Effector memory CD4-positive, alpha-beta T cell (primary cell): ENCODE measurements at regions not wholly inside any gene's neighbourhood (a gene's known extent, or its start where the extent isn't known, plus 50 kb on each side); places are given as distances from the start of the nearest gene placed in this dataset.

ENCODE experiments used
- DNase-seq, 3 donors: peaks; one replicate each; pipeline ENCODE4 v3.0.0-alpha.2; 2020
- H3K27ac ChIP-seq: 2 replicates; pipeline ENCODE4 v1.7.0; 2013; ENCODE audit warnings: mild to moderate bottlenecking, low read length, moderate library complexity; ENCODE audit not compliant: insufficient read depth, poor library complexity, severe bottlenecking
- H3K27me3 ChIP-seq: replicated peaks from 2 replicates; pipeline ENCODE4 v1.7.0; 2013; ENCODE audit warnings: mild to moderate bottlenecking, low read length; ENCODE audit not compliant: insufficient read depth, control insufficient read depth, poor library complexity, severe bottlenecking
- H3K36me3 ChIP-seq: 2 replicates; pipeline ENCODE4 v1.7.0; 2013; ENCODE audit warnings: mild to moderate bottlenecking, low read length, moderate library complexity; ENCODE audit not compliant: control insufficient read depth, insufficient read depth
- H3K4me1 ChIP-seq: 2 replicates; pipeline ENCODE4 v1.7.0; 2013; ENCODE audit warnings: low read length, mild to moderate bottlenecking; ENCODE audit not compliant: control insufficient read depth, insufficient read depth, poor library complexity, severe bottlenecking
- H3K4me3 ChIP-seq: 2 replicates; pipeline ENCODE4 v1.7.0; 2013; ENCODE audit warnings: low read length, low read depth, mild to moderate bottlenecking; ENCODE audit not compliant: insufficient read depth, poor library complexity, severe bottlenecking
- H3K9me3 ChIP-seq: 2 replicates; pipeline ENCODE4 v1.7.0; 2013; ENCODE audit warnings: mild to moderate bottlenecking, low read length, moderate library complexity; ENCODE audit not compliant: control insufficient read depth

DNA sequence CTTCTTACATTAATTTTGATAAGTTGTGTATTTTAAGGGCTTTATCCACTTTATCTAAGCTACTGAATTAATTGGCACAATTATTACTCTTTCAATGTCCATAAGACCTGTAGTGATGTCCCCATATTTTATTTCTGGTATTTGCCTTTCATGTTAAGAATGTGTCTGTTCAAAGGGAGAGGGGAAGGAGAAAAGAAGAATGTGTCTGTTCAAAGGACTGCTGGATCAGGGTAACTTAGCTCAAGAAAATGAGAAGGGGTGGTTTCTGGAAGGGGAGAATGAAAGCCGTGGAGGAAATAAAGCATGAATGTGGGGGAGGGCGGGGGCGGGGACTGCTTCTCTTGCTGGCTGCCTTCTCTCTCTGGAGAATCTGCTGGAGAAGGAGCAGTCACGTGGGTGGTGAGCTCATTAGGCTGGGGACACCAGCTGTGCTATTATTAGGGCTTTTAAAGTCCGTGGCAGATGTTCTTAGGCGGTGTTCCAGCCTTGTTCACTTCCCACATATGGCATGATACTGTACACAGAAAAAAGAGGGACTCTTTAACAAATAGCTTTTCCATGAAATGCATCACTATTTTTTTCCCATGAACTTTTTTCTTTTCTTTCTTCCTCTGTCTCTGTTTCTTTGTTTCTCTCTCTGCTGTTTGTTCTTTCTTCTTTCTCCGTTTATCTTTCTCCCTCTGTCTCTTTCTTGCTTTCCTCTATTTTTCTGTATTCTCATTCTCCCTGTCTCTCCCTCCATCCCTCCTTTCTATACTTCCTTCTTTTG lies 63.7 kb upstream of the ULK4 start:
- H3K27ac ChIP-seq: no peak overlapping the region
- peaks cover 3% of the 10 kb centered on the region for H3K4me1 ChIP-seq
- DNase-seq: no peak
- H3K27me3 ChIP-seq: no peaks in the 10 kb centered on the region
- no peak overlapping the region for H3K4me3 ChIP-seq
- no peaks in the 10 kb centered on the region for H3K9me3 ChIP-seq
- no peaks in the 10 kb centered on the region for H3K36me3 ChIP-seq

DNA sequence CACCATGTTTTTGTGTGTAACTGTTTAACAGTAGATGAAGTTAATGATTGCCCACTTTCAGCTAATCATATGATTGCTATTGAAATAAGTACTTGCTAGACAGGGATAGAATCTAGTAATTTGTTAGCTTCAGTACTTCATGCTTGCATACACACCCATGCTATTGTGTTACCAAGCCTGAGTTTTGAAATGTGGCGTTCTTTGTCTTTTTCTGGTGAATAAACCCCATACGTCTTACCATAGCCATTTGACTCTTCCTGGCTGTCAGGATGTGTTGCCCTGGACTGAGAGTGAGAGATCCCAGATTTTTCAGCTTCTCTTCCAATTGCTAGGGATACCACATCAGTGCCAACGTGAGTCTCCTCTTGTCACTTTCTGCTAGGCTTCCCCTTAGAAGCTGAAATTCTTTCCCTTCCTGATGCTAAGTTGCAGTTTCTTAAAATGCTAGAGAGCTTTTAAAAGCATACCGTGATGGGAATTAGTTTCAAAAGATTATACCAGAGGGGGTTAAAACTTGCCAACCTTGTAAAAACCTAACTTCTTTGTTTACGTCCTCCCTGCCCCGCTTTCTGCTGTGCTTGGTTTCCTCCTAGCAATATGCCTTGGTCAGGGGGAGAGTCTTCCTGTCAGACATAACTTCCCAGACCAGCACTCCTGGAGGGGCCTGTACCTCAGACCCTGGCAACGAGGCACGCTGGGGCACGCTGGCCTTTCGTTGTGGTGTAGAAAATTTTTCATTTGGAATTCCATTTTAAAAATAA lies 62.9 kb upstream of the ULK4 start:
- no peaks in the 10 kb centered on the region for H3K36me3 ChIP-seq
- no peak overlapping the region for H3K27ac ChIP-seq
- H3K27me3 ChIP-seq: no peaks in the 10 kb centered on the region
- peaks cover 3% of the 10 kb centered on the region for H3K4me1 ChIP-seq
- H3K4me3 ChIP-seq: no peak overlapping the region
- DNase-seq: no peak
- H3K9me3 ChIP-seq: no peaks in the 10 kb centered on the region

DNA sequence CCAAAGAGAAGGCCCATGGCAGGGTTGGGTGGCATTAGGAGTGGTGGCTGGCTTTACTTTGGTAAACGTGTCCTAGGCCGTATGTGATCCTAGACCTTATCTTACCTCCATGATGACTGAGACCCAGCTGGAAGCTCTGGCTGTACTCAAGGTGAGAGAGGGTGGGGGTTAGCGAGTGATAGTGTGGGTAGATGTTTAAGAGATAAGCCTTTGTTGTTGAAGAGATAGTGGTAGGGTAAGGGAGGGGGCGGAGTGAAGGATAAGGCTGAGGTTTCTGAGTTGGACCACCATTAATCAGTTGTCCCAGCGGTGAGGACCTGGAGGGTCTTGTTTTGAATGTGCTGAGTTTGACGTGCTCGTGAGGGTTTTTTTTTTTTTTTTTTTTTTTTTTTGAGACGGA lies 61.5 kb upstream of the ULK4 start:
- no peaks in the 10 kb centered on the region for H3K27me3 ChIP-seq
- no peak for DNase-seq
- H3K9me3 ChIP-seq: no peaks in the 10 kb centered on the region
- H3K36me3 ChIP-seq: no peaks in the 10 kb centered on the region
- H3K4me3 ChIP-seq: no peak overlapping the region
- peaks cover 3% of the 10 kb centered on the region for H3K4me1 ChIP-seq
- no peak overlapping the region for H3K27ac ChIP-seq

DNA sequence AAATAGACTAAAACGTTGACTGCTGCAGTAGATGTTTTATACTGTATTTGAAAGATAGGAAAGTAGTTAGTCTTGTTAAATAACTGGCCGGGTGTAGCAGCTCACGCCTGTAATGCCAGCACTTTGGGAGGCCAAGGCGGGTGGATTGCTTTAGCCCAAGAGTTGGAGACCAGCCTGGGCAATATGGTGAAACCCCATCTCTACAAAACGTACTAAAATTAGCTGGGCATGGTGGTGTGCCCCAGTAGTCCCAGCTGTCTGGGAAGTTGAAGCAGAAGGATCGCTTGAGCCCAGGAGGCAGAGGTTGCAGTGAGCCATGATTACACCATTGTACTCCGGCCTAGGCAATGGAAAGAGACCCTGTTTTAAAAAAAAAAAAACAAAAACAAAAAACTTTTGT lies 60.5 kb upstream of the ULK4 start:
- no peaks in the 10 kb centered on the region for H3K9me3 ChIP-seq
- no peak overlapping the region for H3K27ac ChIP-seq
- no peaks in the 10 kb centered on the region for H3K27me3 ChIP-seq
- peaks cover 3% of the 10 kb centered on the region for H3K4me1 ChIP-seq
- no peak for DNase-seq
- H3K4me3 ChIP-seq: no peak overlapping the region
- no peaks in the 10 kb centered on the region for H3K36me3 ChIP-seq

DNA sequence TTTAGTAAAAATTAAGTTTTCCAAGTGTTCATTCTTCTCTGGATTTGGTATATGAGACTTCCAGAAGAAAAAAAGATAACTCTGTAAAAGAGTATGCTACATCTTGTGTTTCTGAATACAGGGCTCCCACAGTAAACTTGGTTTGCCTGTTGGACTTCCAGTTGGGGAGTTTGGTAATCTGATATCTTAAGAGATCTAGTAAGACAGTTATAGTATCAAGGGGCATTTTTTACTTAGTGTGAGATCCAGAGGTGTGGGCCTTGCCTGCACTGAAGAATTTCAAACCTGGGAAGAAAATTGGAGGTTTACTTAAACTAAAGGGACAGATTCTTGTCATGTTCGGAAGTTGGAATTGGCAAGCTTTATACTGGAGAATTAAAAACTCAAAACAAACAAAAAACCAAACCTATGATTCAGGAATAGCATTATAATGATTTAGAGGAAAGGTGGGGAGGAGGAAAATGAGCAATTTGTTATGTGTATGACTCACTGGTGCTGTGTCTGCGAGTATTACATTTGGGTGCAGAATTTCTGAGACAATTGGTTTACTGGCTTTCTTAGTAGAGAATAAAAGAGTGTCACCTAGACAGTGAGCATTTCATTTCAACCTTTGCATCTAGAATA lies 58.9 kb upstream of the ULK4 start:
- Histone ChIP-seq H3K4me1 (peaks cover 3% of the 10 kb centered on the region), H3K9me3 (no peaks in the 10 kb centered on the region), H3K36me3 (no peaks in the 10 kb centered on the region), H3K4me3 (no peak overlapping the region), H3K27ac (no peak overlapping the region), H3K27me3 (no peaks in the 10 kb centered on the region)
- DNase-seq: no peak

DNA sequence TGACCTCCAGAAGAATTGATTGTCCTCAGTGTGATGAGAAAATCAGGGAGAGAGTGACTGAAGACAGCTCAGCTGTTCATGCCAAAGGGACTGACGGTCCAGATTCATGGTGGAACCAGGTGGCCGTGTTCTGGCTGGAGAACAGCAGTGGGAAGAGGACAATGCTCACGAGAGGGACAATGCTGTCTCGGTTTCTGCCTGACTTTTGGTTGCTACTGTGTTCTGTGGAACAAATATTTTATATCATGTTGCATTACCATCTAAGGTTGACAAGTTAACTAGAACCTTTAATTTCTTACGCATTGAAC lies 58.0 kb upstream of the ULK4 start:
- no peak for DNase-seq
- Histone ChIP-seq H3K4me3 (no peak overlapping the region), H3K4me1 (peaks cover 10% of the 10 kb centered on the region), H3K27me3 (no peaks in the 10 kb centered on the region), H3K27ac (no peak overlapping the region), H3K9me3 (no peaks in the 10 kb centered on the region), H3K36me3 (no peaks in the 10 kb centered on the region)

DNA sequence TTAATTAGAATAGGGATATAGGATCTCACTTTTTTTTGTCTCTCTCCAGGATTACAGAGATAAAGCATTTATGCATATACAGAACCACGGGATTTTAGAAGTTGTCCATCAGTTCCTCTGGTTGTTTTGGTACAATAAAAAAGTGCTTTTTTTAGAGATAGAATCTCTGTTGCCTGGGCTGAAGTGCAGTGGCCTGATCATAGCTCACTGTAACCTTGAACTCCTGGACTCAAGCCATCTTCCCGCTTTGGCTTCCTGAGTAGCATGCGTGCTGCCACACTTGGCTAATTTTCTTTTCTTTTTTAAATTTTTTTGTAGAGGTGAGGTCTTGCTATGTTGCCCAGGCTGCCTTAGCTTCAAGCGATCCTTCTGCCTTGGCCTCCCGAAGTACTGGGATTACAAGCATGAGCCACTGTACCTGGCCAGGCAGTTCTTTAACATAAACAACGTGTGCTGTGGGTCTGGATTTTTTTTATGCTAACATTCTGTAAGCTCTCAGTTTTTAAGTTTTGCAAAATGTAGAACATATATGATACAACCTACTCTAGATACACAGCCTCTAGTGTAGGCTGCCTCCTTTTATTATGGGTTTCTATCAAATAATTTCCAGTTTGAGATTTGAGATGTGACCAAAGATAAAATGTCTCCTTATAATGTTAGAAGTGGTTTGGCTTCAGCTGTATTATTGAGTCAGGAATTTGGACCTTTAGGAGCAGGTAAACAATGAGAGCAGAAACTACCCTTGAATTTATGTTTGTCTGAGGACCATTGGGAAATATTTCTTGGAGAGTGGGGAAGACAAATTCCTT lies 57.4 kb upstream of the ULK4 start:
- no peak for DNase-seq
- H3K9me3 ChIP-seq: no peaks in the 10 kb centered on the region
- H3K36me3 ChIP-seq: no peaks in the 10 kb centered on the region
- no peaks in the 10 kb centered on the region for H3K27me3 ChIP-seq
- H3K27ac ChIP-seq: no peak overlapping the region
- H3K4me3 ChIP-seq: no peak overlapping the region
- peaks cover 13% of the 10 kb centered on the region for H3K4me1 ChIP-seq

DNA sequence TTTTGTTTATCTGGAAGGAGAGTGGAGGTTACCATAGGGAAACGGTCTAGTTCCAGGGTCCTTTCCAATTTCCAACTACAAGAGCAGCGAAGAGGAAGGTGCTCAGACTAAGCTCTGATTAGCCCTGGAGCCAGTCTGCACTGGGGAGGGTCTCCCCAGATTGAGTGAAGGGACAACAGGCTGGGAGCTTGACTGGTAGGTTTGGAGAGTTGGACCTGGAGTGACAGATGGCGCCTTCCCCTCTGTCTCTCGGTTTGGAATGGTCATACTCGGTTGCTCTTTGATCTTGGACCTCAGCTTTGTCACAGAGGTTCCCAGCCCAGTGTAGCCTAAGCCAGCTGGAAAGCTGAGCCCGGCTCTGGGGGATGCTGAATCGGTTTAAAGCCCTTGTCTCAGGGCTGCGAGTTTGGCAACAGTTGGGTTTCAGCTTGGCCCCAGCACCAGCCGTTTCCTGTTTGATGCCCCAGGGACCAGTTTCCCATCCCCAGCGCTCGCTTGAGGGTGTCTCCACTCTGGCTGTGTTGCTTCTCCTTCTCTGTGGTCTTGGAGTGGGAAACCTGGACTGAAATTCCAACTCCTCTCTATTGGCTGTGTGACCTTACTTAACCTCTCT lies 53.1 kb upstream of the ULK4 start:
- no peak overlapping the region for H3K27ac ChIP-seq
- no peak for DNase-seq

DNA sequence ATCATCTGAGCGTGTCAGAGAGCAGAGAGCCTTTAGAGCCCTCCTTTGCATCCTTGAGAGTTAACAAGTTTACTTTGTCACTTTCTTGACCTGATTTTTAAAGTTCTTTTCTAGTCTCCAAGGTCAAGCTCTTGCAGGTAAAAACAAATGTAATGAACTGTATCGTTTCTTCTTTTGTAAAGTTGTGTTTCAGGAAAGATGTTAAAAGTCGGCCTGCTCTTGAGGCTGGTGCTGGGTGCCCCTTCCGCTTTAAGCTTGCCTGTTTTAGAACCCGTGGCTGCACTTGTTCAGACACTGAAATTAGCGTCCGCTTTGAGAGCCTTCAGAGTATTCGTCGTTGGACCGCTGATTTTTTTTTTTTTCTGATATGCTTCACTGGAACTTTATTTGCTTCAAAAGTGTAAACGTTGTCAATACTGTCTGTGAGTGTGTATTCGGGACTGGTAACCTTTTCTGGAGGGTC lies 52.6 kb upstream of the ULK4 start:
- no peak overlapping the region for H3K27ac ChIP-seq
- H3K9me3 ChIP-seq: no peaks in the 10 kb centered on the region
- DNase-seq: no peak
- H3K4me1 ChIP-seq: peaks cover 20% of the 10 kb centered on the region
- no peaks in the 10 kb centered on the region for H3K36me3 ChIP-seq
- peak overlapping the region; percentile 72 for H3K4me3 ChIP-seq
- H3K27me3 ChIP-seq: no peaks in the 10 kb centered on the region

More for the DNA sequence above, 53.1 kb upstream of the ULK4 start:
- H3K4me3 ChIP-seq: peak overlapping the region; percentile 72
- no peaks in the 10 kb centered on the region for H3K36me3 ChIP-seq
- H3K9me3 ChIP-seq: no peaks in the 10 kb centered on the region
- no peaks in the 10 kb centered on the region for H3K27me3 ChIP-seq
- H3K4me1 ChIP-seq: peaks cover 20% of the 10 kb centered on the region
